ENCODE measurements at regions not wholly inside any gene's neighbourhood (a gene's known extent, or its start where the extent isn't known, plus 50 kb on each side); places are given as distances from the start of the nearest gene placed in this dataset.
"Not testable (repeated sequence)": the region's sequence is repeated elsewhere in the genome, so short reads cannot be mapped to it uniquely, and the experiment has no call there.

DNA sequence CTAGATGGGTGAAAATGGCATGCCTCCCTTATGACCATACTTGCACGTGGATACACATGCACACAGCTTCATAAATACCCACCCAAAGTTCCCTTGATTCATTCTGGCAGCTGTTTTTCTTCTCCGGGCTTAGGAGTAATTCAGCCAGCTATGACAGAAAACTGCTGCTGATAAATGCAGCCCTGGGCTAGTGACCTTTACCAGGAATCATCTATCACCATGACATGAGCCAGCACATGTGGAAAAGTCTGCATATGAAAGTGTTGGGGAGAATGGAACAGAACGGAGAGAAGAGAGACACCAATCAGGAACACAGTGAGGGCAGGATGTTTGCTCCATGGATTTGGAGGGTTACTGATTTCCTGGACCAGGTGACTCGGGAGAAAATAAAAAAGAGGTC is 706.3 kb downstream of the PDCD6IP start:
- no peak overlapping the region for H3K4me3 ChIP-seq (ENCODE audit: low read depth, low read length)
- TF ChIP-seq, protein P1, sequence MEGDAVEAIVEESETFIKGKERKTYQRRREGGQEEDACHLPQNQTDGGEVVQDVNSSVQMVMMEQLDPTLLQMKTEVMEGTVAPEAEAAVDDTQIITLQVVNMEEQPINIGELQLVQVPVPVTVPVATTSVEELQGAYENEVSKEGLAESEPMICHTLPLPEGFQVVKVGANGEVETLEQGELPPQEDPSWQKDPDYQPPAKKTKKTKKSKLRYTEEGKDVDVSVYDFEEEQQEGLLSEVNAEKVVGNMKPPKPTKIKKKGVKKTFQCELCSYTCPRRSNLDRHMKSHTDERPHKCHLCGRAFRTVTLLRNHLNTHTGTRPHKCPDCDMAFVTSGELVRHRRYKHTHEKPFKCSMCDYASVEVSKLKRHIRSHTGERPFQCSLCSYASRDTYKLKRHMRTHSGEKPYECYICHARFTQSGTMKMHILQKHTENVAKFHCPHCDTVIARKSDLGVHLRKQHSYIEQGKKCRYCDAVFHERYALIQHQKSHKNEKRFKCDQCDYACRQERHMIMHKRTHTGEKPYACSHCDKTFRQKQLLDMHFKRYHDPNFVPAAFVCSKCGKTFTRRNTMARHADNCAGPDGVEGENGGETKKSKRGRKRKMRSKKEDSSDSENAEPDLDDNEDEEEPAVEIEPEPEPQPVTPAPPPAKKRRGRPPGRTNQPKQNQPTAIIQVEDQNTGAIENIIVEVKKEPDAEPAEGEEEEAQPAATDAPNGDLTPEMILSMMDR (IDR thresholded peaks at IDR 0.05; ENCODE audit: low read depth, low read length): no peak
- TF ChIP-seq, protein P2, sequence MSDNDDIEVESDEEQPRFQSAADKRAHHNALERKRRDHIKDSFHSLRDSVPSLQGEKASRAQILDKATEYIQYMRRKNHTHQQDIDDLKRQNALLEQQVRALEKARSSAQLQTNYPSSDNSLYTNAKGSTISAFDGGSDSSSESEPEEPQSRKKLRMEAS (IDR thresholded peaks at IDR 0.05; ENCODE audit: low read depth, low read length): no peak
- no peak for TF ChIP-seq POLR2A (IDR thresholded peaks at IDR 0.05; ENCODE audit: extremely low read depth, insufficient read length)
- no peak for TF ChIP-seq MYC (IDR thresholded peaks at IDR 0.05; ENCODE audit: low read depth, low read length)

DNA sequence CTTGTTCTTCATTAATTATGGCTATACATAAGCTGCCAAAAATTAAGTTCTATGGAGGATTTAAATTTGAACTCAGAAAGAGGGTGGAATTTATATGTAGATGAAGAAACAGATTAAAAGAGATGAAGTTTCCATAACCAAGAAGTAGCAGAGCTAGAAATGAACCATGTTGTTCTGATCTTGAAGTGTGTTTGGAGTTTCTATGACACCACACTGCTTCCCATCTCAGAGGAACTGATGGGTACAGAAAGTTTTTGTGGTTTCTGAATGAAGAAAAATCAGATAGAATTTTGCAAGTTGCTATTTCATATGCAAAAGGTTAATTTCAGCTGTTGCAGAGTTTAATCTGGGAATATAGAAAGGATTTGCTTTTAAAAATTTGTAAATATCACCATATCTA is 710.3 kb downstream of the PDCD6IP start:
- no peak for DNase-seq (ENCODE audit: low read depth)
- H3K4me3 ChIP-seq (ENCODE audit: low read depth, low read length): no peak overlapping the region
- TF ChIP-seq, protein P2 (IDR thresholded peaks at IDR 0.05; ENCODE audit: low read depth, low read length): no peak
- no peak for TF ChIP-seq MYC (IDR thresholded peaks at IDR 0.05; ENCODE audit: low read depth, low read length)
- TF ChIP-seq, protein P1 (IDR thresholded peaks at IDR 0.05; ENCODE audit: low read depth, low read length): no peak
- TF ChIP-seq POLR2A (IDR thresholded peaks at IDR 0.05; ENCODE audit: extremely low read depth, insufficient read length): no peak

More for the DNA sequence above, 706.3 kb downstream of the PDCD6IP start:
- no peak for DNase-seq (ENCODE audit: low read depth)

DNA sequence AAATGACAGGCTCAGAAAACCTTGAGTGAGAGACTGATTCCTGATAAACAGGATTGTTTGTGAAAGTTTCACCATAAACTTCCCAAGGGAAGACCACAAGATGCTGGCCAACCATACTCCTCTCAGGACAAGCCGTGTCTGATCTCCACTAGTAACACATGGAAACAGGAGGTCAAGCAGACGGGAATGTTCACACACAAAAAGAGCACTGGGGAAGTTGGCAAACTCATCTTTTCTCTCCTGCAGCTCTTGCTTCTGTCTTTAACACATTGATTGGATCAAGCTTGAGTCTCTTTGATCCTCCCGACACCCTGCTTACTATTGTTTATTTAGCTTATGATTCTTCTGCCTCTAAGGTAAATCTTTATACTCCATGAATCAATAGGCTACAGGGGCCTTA is 713.5 kb downstream of the PDCD6IP start:
- TF ChIP-seq POLR2A (IDR thresholded peaks at IDR 0.05; ENCODE audit: extremely low read depth, insufficient read length) (no peak), MYC (IDR thresholded peaks at IDR 0.05; ENCODE audit: low read depth, low read length) (no peak)
- TF ChIP-seq, protein P2 (IDR thresholded peaks at IDR 0.05; ENCODE audit: low read depth, low read length): no peak
- TF ChIP-seq, protein P1 (IDR thresholded peaks at IDR 0.05; ENCODE audit: low read depth, low read length): no peak
- no peak for DNase-seq (ENCODE audit: low read depth)
- no peak overlapping the region for H3K4me3 ChIP-seq (ENCODE audit: low read depth, low read length)

DNA sequence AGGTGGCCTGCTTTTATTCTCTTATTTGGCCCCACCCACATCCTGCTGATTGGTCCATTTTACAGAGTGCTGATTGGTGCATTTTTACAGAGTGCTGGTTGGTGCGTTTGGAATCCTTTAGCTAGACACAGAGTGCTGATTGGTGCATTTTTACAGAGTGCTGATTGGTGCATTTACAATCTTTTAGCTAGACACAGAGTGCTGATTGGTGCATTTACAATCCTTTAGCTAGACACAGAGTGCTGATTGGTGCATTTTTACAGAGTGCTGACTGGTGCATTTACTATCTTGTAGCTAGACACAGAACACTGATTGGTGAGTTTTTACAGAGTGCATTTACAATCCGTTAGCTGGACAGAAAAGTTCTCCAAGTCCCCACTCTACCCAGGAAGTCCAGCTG is 720.6 kb downstream of the PDCD6IP start:
- DNase-seq (ENCODE audit: low read depth); H3K4me3 ChIP-seq (ENCODE audit: low read depth, low read length): not testable (repeated sequence)

DNA sequence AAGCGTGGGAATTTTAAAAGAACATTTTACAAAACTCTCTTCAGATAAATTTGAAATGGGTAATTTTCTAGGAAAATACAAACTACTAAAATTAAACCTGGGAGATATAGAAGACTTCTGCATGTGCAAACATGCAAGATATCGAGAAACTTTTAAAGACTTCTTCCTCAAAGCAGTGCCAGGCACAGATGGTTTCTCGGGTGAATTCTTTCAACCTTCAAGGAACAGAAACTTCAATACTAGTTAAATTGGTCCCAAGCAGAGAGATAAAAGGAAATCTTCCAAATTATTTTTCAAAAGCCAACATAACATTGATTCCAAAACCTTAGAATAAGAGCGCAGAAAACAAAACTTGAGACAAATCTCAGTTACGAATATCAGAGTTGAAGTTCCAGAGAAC is 732.7 kb downstream of the PDCD6IP start:
- TF ChIP-seq, protein P1 (IDR thresholded peaks at IDR 0.05; ENCODE audit: low read depth, low read length): no peak
- no peak overlapping the region for H3K4me3 ChIP-seq (ENCODE audit: low read depth, low read length)
- no peak for DNase-seq (ENCODE audit: low read depth)

DNA sequence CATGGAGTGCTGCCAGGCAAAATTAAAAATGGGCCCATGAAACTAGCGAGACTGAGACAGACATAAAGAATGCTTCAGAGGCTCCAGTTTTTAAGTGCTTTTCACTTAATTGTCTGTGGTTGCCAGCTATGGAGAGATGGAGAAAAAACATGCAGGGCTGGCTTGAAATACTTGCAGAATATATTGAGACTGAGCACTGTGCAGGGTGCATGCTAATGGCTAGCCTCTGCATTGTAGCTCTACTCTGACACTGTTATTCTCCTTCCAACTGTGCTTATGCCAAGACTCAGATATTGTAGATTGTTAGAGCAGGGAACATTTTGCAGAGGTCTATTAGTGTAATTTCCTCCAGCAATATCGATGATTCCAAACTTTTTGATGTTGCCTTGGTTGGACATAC is 735.0 kb downstream of the PDCD6IP start:
- no peak for TF ChIP-seq MYC (IDR thresholded peaks at IDR 0.05; ENCODE audit: low read depth, low read length)
- TF ChIP-seq POLR2A (IDR thresholded peaks at IDR 0.05; ENCODE audit: extremely low read depth, insufficient read length): no peak
- TF ChIP-seq, protein P2 (IDR thresholded peaks at IDR 0.05; ENCODE audit: low read depth, low read length): no peak
- TF ChIP-seq, protein P1 (IDR thresholded peaks at IDR 0.05; ENCODE audit: low read depth, low read length): no peak
- no peak for DNase-seq (ENCODE audit: low read depth)
- H3K4me3 ChIP-seq (ENCODE audit: low read depth, low read length): no peak overlapping the region
